ENCODE measurements at regions not wholly inside any gene's neighbourhood (a gene's known extent, or its start where the extent isn't known, plus 50 kb on each side); places are given as distances from the start of the nearest gene placed in this dataset.

GRCh38 chr10:111830359-111830758 is 353.2 kb downstream of the GPAM start:
- Mint-ChIP-seq H3K36me3 (no peaks in the 10 kb centered on the region), H3K27me3 (peaks cover 0 to 4% (median 0%) of the 10 kb centered on the region in 5 donors), H3K4me3 (no peak overlapping the region), H3K9me3 (no peaks in the 10 kb centered on the region), H3K4me1 (no peaks in the 10 kb centered on the region), H3K27ac (no peak overlapping the region)
- POLR2A ChIA-PET: no interaction called here
- DNase-seq (no peak), ATAC-seq (no peak)

DNA sequence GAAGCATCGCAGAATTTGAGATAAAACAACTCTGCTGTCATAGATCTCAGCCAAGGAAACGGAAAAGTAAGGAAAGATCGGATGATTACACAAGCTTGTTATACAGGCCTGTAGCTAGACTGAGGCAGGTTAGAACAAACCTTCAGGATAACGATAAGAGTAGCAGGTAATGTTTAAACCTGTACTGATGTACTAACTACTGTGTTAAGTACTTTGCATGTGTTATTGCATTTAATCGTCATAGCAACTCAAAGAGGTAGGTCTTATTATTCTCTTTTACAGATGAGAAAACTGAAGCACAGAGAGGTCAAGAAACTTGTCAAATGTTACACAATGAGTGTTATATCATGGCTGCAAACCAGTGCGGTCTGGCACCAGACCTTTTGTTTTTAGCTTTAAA is 352.5 kb downstream of the GPAM start:
- H3K36me3 Mint-ChIP-seq: no peaks in the 10 kb centered on the region
- H3K4me3 Mint-ChIP-seq: no peak overlapping the region
- peaks cover 0 to 4% (median 0%) of the 10 kb centered on the region in 5 donors for H3K27me3 Mint-ChIP-seq
- DNase-seq (no peak), ATAC-seq (no peak)
- no peaks in the 10 kb centered on the region for H3K9me3 Mint-ChIP-seq
- no peaks in the 10 kb centered on the region for H3K4me1 Mint-ChIP-seq
- POLR2A ChIA-PET: no interaction called here
- no peak overlapping the region for H3K27ac Mint-ChIP-seq

GRCh38 chr10:111833251-111833650 is 350.3 kb downstream of the GPAM start:
- H3K27ac Mint-ChIP-seq: no peak overlapping the region
- H3K36me3 Mint-ChIP-seq: no peaks in the 10 kb centered on the region
- DNase-seq (no peak), ATAC-seq (no peak)
- no peaks in the 10 kb centered on the region for H3K9me3 Mint-ChIP-seq
- H3K4me1 Mint-ChIP-seq: no peaks in the 10 kb centered on the region
- peaks cover 0 to 2% (median 0%) of the 10 kb centered on the region in 5 donors for H3K27me3 Mint-ChIP-seq
- no peak overlapping the region for H3K4me3 Mint-ChIP-seq
- POLR2A ChIA-PET: no interaction called here

- Mint-ChIP-seq H3K9me3 (no peaks in the 10 kb centered on the region), H3K36me3 (no peaks in the 10 kb centered on the region), H3K4me3 (no peak overlapping the region), H3K4me1 (no peaks in the 10 kb centered on the region), H3K27ac (no peak overlapping the region), H3K27me3 (peaks cover 0 to 19% (median 4%) of the 10 kb centered on the region in 5 donors)
- POLR2A ChIA-PET: no interaction called here
- ATAC-seq (no peak), DNase-seq (no peak)
Observed at GRCh38 chr10:111835574-111835973, 348.0 kb downstream of the GPAM start.

GRCh38 chr10:111836064-111836463 is 347.5 kb downstream of the GPAM start:
- no peak for DNase-seq
- Mint-ChIP-seq H3K27ac (no peak overlapping the region), H3K36me3 (no peaks in the 10 kb centered on the region), H3K27me3 (peaks cover 0 to 19% (median 4%) of the 10 kb centered on the region in 5 donors), H3K4me3 (no peak overlapping the region), H3K9me3 (no peaks in the 10 kb centered on the region), H3K4me1 (no peaks in the 10 kb centered on the region)
- no peak for ATAC-seq
- POLR2A ChIA-PET: no interaction called here

DNA sequence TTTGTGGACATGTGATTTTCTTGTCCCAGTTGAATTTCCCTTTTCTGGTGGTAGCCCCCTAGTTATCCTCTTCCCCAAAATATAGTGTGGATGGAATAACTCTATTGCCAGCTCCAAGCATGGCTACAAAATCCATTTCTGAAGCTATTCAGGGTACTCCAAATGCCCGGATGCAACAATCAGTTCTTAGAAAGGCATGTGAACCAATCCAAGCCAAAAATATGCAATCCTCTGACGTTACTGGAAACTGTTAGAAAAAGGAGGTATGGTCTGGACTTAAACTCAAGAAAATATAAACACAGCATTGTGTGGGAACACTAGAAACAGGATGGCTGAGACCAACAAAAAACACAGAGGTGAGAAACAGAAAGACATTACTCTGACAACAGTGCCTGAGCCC is 347.0 kb downstream of the GPAM start:
- H3K36me3 Mint-ChIP-seq: no peaks in the 10 kb centered on the region
- ATAC-seq: no peak
- no peak for DNase-seq
- no peak overlapping the region for H3K4me3 Mint-ChIP-seq
- POLR2A ChIA-PET: no interaction called here
- H3K27me3 Mint-ChIP-seq: peaks cover 0 to 19% (median 4%) of the 10 kb centered on the region in 5 donors
- H3K9me3 Mint-ChIP-seq: no peaks in the 10 kb centered on the region
- H3K27ac Mint-ChIP-seq: no peak overlapping the region
- no peaks in the 10 kb centered on the region for H3K4me1 Mint-ChIP-seq

DNA sequence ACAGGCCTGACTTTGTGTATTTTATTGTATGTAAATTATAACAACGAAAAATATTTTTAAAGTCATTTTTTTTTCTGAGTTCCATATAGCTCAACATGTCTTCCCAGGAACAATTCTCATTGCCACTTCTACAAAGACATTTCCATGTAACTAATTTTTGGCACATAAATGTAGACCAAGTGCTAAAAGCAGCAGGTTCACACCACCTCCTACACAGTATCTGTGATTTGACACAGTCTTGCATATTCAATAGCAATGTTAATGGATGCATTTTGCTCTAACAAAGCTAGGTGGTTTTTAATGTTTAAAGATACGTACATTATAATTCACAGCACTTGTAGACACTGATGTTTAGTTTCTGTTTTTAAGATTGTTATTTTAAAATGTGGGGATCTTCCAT is 346.5 kb downstream of the GPAM start:
- Mint-ChIP-seq H3K27me3 (peaks cover 0 to 19% (median 4%) of the 10 kb centered on the region in 5 donors), H3K9me3 (no peaks in the 10 kb centered on the region), H3K4me3 (no peak overlapping the region), H3K27ac (no peak overlapping the region), H3K36me3 (no peaks in the 10 kb centered on the region), H3K4me1 (no peaks in the 10 kb centered on the region)
- POLR2A ChIA-PET: no interaction called here
- ATAC-seq (no peak), DNase-seq (no peak)

DNA sequence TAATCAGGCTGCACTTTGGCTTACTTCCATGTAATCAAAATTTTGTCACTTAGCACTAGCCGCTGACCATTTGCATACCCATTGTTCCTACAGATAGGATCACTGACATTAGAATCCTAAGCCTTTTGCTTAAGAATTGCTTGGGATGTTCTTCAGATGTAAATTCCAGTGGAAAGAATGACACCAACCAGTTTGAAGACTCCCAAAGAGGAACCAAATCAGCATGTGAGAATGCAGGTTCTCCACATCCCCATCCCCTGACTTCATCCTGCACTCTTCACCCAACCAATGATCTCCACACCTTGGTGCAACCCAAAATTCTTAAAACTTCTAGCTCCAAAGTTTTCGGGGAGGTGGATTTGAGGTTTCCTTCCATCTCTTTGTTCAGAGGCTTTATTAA is 345.6 kb downstream of the GPAM start:
- H3K27me3 Mint-ChIP-seq: peaks cover 0 to 19% (median 4%) of the 10 kb centered on the region in 5 donors
- H3K27ac Mint-ChIP-seq: no peak overlapping the region
- POLR2A ChIA-PET: no interaction called here
- DNase-seq (no peak), ATAC-seq (no peak)
- H3K36me3 Mint-ChIP-seq: no peaks in the 10 kb centered on the region
- H3K9me3 Mint-ChIP-seq: no peaks in the 10 kb centered on the region
- H3K4me1 Mint-ChIP-seq: no peaks in the 10 kb centered on the region
- H3K4me3 Mint-ChIP-seq: no peak overlapping the region

GRCh38 chr10:111840546-111840945 is 343.0 kb downstream of the GPAM start:
- Mint-ChIP-seq H3K36me3 (peaks cover 0 to 7% (median 0%) of the 10 kb centered on the region in 3 donors), H3K27me3 (peaks cover 3 to 19% (median 4%) of the 10 kb centered on the region in 5 donors), H3K27ac (no peak overlapping the region)

DNA sequence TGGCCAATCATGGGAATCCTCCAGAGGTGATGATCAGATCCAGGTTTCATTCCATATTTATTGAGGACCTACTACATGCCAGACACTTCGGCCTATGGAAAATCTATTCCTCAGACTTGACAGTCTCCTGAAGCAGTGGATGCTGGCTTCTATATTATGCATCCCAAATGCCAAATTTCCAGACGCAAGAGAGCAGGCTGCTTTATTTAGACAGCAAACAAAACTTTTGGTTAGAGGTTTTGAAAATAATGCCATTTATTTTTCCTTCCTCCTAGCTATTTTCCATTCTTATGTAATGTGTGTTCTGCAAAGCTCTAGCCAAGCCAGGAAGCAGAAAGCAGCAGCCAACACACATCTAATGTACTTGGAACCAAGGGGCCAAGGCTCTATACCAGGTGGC is 330.8 kb downstream of the GPAM start:
- H3K36me3 Mint-ChIP-seq: peaks cover 0 to 2% (median 2%) of the 10 kb centered on the region in 3 donors
- H3K4me1 Mint-ChIP-seq: no peaks in the 10 kb centered on the region
- H3K4me3 Mint-ChIP-seq: no peak overlapping the region
- no peak for DNase-seq
- no peak overlapping the region for H3K27ac Mint-ChIP-seq
- no peak for ATAC-seq
- H3K27me3 Mint-ChIP-seq: peaks cover 0 to 4% (median 0%) of the 10 kb centered on the region in 5 donors
- H3K9me3 Mint-ChIP-seq: peaks cover 0 to 16% (median 7%) of the 10 kb centered on the region in 9 donors
- POLR2A ChIA-PET: no interaction called here

More at GRCh38 chr10:111840546-111840945, 343.0 kb downstream of the GPAM start:
- Mint-ChIP-seq H3K9me3 (peaks cover 0 to 8% (median 0%) of the 10 kb centered on the region in 9 donors), H3K4me3 (no peak overlapping the region), H3K4me1 (no peaks in the 10 kb centered on the region)
- POLR2A ChIA-PET: no interaction called here
- ATAC-seq (no peak), DNase-seq (no peak)

- H3K4me1 Mint-ChIP-seq: no peaks in the 10 kb centered on the region
- H3K36me3 Mint-ChIP-seq: no peaks in the 10 kb centered on the region
- POLR2A ChIA-PET: no interaction called here
- H3K9me3 Mint-ChIP-seq: peaks cover 0 to 10% (median 0%) of the 10 kb centered on the region in 9 donors
- no peak for ATAC-seq
- peaks cover 0 to 4% (median 2%) of the 10 kb centered on the region in 5 donors for H3K27me3 Mint-ChIP-seq
- H3K27ac Mint-ChIP-seq: no peak overlapping the region
- DNase-seq: no peak
- H3K4me3 Mint-ChIP-seq: no peak overlapping the region
Observed at GRCh38 chr10:111856631-111857030, 326.9 kb downstream of the GPAM start.

DNA sequence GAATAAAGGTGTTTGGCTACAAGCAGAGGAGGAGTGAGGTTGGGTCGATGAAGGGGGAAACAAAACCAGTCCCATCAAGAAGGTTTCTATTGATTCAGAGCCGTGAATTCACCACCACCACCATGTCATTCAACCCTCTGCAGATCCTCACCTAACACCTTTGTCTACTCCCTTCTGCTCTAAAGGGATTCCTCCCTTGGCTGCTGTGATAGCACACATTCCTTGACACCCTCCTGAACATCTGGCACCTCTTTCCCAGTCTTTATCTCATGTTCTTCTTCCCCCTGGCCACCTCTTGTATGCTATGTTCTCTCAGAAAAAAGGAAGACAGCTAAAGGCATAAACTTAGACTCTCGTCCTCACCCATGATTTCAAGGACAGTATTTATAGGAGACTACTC is 318.0 kb downstream of the GPAM start:
- Mint-ChIP-seq H3K27ac (no peak overlapping the region), H3K27me3 (peaks cover 0 to 9% (median 3%) of the 10 kb centered on the region in 5 donors), H3K4me1 (no peaks in the 10 kb centered on the region), H3K9me3 (peaks cover 0 to 4% (median 0%) of the 10 kb centered on the region in 9 donors), H3K36me3 (no peaks in the 10 kb centered on the region), H3K4me3 (no peak overlapping the region)
- POLR2A ChIA-PET: no interaction called here
- ATAC-seq: no peak
- no peak for DNase-seq

GRCh38 chr10:111871458-111871857 is 312.1 kb downstream of the GPAM start:
- Mint-ChIP-seq H3K27ac (no peak overlapping the region), H3K27me3 (peaks cover 0 to 18% (median 6%) of the 10 kb centered on the region in 5 donors), H3K4me3 (no peak overlapping the region), H3K9me3 (peaks cover 0 to 10% (median 3%) of the 10 kb centered on the region in 9 donors), H3K4me1 (peaks cover 0 to 1% (median 0%) of the 10 kb centered on the region in 4 donors), H3K36me3 (no peaks in the 10 kb centered on the region)
- ATAC-seq (no peak), DNase-seq (no peak)
- POLR2A ChIA-PET: no interaction called here

DNA sequence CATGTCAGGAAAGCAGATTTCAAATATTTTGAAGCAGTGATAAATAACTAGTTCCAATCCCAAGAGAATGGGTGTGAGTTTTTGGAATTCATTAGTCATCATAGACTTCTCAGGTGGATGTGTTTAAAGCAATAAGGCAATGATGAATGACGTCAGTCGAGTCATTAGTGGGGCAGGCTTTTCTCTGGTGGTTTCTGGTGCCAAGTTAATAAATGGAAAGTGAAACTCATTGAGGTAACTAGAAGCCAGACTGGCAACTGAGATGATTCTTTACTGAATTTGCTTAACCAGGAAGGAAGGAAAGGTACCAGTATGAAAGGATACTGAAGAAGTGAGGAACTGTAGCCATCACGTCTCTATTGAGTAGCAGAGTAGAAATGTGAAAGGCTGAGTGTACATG is 311.0 kb downstream of the GPAM start:
- Mint-ChIP-seq H3K4me1 (peaks cover 0 to 1% (median 0%) of the 10 kb centered on the region in 4 donors), H3K36me3 (no peaks in the 10 kb centered on the region), H3K27me3 (peaks cover 0 to 18% (median 6%) of the 10 kb centered on the region in 5 donors), H3K4me3 (no peak overlapping the region), H3K9me3 (peaks cover 0 to 11% (median 6%) of the 10 kb centered on the region in 9 donors), H3K27ac (no peak overlapping the region)
- POLR2A ChIA-PET: no interaction called here
- DNase-seq (no peak), ATAC-seq (no peak)

Measured in naive thymus-derived CD8-positive, alpha-beta T cell (primary cell).